ENCODE measurements at regions not wholly inside any gene's neighbourhood (a gene's known extent, or its start where the extent isn't known, plus 50 kb on each side); places are given as distances from the start of the nearest gene placed in this dataset.

GRCh38 chr10:10881117-10881813 lies 136.4 kb upstream of the CELF2 start:
- Histone ChIP-seq H4K20me1 (ENCODE audit: insufficient read depth) (no peaks in the 10 kb centered on the region), H3K36me3 (ENCODE audit: control insufficient read depth in 1 of 2, insufficient read depth in 2 of 2, low read length in 2 of 2) (no peaks in the 10 kb centered on the region), H3K4me2 (ENCODE audit: low read length) (no peak overlapping the region), H3K27ac (ENCODE audit: low read depth, low read length) (no peak overlapping the region), H3K4me3 (replicated peaks in 1 of 2; ENCODE audit: low read depth in 1 of 2, low read length in 2 of 2) (no peak overlapping the region), H3K4me1 (ENCODE audit: control insufficient read depth in 1 of 2, insufficient read depth in 2 of 2, low read length in 2 of 2) (no peaks in the 10 kb centered on the region), H3K9me2 (ENCODE audit: insufficient read depth) (no peaks in the 10 kb centered on the region), H3K79me2 (ENCODE audit: insufficient read depth, low read length) (no peaks in the 10 kb centered on the region), H3K27me3 (ENCODE audit: insufficient read depth, low read length) (no peaks in the 10 kb centered on the region), H3K9me3 (ENCODE audit: control insufficient read depth in 1 of 2, insufficient read depth in 1 of 2, low read depth in 1 of 2, low read length in 2 of 2) (peaks cover 8 to 13% of the 10 kb centered on the region in 2 experiments; a peak in 2 of 4 replicates), H3K9ac (ENCODE audit: low read length) (no peak overlapping the region), H2AFZ (ENCODE audit: low read depth, low read length, poor library complexity, severe bottlenecking) (no peak overlapping the region)
- DNase-seq (ENCODE audit: low read depth, low spot score) (no peak), ATAC-seq (no peak)
- TF ChIP-seq REST (IDR thresholded peaks at IDR 0.05; ENCODE audit: low read depth) = no peak
- no peak for TF ChIP-seq SP1 (IDR thresholded peaks at IDR 0.05; ENCODE audit: low read depth)
- no peak for TF ChIP-seq ATF3 (IDR thresholded peaks at IDR 0.05)
- no peak for TF ChIP-seq ZBTB33 (IDR thresholded peaks at IDR 0.05; ENCODE audit: extremely low read depth, insufficient replicate concordance, low read length)
- TF ChIP-seq MAX (IDR thresholded peaks at IDR 0.05) = no peak
- no peak for TF ChIP-seq EGR1 (IDR thresholded peaks at IDR 0.05; ENCODE audit: low read depth)
- no peak for TF ChIP-seq ZFX (IDR thresholded peaks at IDR 0.05)
- TF ChIP-seq FOSL1 (IDR thresholded peaks at IDR 0.05; ENCODE audit: low read depth) = no peak
- no peak for TF ChIP-seq RAD21 (IDR thresholded peaks at IDR 0.05; ENCODE audit: low read depth)
- no peak for TF ChIP-seq POLR2A (IDR thresholded peaks at IDR 0.05; ENCODE audit: borderline replicate concordance, extremely low read depth, insufficient read depth, insufficient read length)
- TF ChIP-seq ZNF274 (IDR thresholded peaks at IDR 0.05; ENCODE audit: low read depth, low read length) = no peak
- TF ChIP-seq CEBPB (IDR thresholded peaks at IDR 0.05; ENCODE audit: low read depth) = no peak
- no peak for TF ChIP-seq CTCF (IDR thresholded peaks at IDR 0.05 in 2 of 3, conservative IDR thresholded peaks at IDR 0.05 in 1 of 3; ENCODE audit: borderline replicate concordance in 1 of 3, insufficient read depth in 1 of 3, low read depth in 2 of 3, low read length in 2 of 3)
- TF ChIP-seq EZH2phosphoT487 (IDR thresholded peaks at IDR 0.05; ENCODE audit: borderline replicate concordance) = no peak
- no peak for TF ChIP-seq TCF7L2 (IDR thresholded peaks at IDR 0.05; ENCODE audit: borderline replicate concordance, extremely low read depth, insufficient read depth, insufficient read length)
- TF ChIP-seq SIN3A (IDR thresholded peaks at IDR 0.05; ENCODE audit: low read depth) = no peak
- no peak for TF ChIP-seq YY1 (IDR thresholded peaks at IDR 0.05; ENCODE audit: extremely low read depth, insufficient replicate concordance, low read depth, low read length)
- no peak for TF ChIP-seq JUND (IDR thresholded peaks at IDR 0.05)
- no peak for TF ChIP-seq SRF (IDR thresholded peaks at IDR 0.05; ENCODE audit: low read depth)
- TF ChIP-seq POLR2AphosphoS5 (IDR thresholded peaks at IDR 0.05; ENCODE audit: low read depth, low read length) = no peak
- ChIA-PET RAD21 (ENCODE audit: low non-redundant PET in 1 of 2, low total read pairs in 2 of 2, uncharacterized antibody in 2 of 2, unreplicated experiment in 2 of 2) (no interaction called here), CTCF (no interaction called here), POLR2A (no interaction called here)
- intact Hi-C loops (cut with micrococcal nuclease) = no loop called here
- no TSS peak for BruUV-seq (replicated peaks)

All from HCT116 (cell line).